SK-N-SH (cell line): ENCODE measurements at regions not wholly inside any gene's neighbourhood (a gene's known extent, or its start where the extent isn't known, plus 50 kb on each side); places are given as distances from the start of the nearest gene placed in this dataset.

ENCODE experiments used
- CTCF ChIA-PET: fragments of 300-600, 350-600 bp; formaldehyde crosslinking; extraction: SDS; loops from one replicate; lab custom pipeline; 2021; lab: Yijun Ruan, JAX
- POLR2A ChIA-PET: fragments of 350-600 bp; sonication (Branson Sonifier 250); formaldehyde crosslinking; extraction: SDS; loops from one replicate; lab custom pipeline; 2020; ENCODE audit warnings: antibody characterized with exemption, inconsistent platforms; lab: Yijun Ruan, JAX
- DNase-seq: peaks from one replicate; pipeline ENCODE4 v3.0.0; 2012
- H2AFZ ChIP-seq: fragments of 200-600 bp; sonication (generic); 2 replicates; pipeline ENCODE4 v1.8.1; 2016; ENCODE audit warnings: antibody characterized with exemption, mild to moderate bottlenecking, low read depth
- H3F3A ChIP-seq: fragments of 200-600 bp; sonication (generic); replicated peaks from 2 replicates; pipeline ENCODE3; 2016; ENCODE audit warnings: antibody characterized with exemption, mild to moderate bottlenecking; ENCODE audit not compliant: insufficient read depth
- H3K27ac ChIP-seq, 2 experiments: fragments of 200-500 bp in 1 of 2; fragments of 200-600 bp in 1 of 2; sonication (Bioruptor generic) in 1 of 2; sonication (generic), shearing (Covaris generic) in 1 of 2; 2 replicates each; pipeline versions ENCODE4 v1.5.1 to v1.6.1; 2014 to 2016; ENCODE audit warnings: low read depth in 2 of 2, inconsistent platforms in 1 of 2, low read length in 1 of 2, mild to moderate bottlenecking in 1 of 2, mixed read lengths in 1 of 2
- H3K27me3 ChIP-seq: fragments of 200-600 bp; sonication (generic), shearing (Covaris generic); 2 replicates; pipeline ENCODE4 v1.6.1; 2016; ENCODE audit warnings: mixed run types; ENCODE audit not compliant: insufficient read depth
- H3K36me3 ChIP-seq, 2 experiments: fragments of 200-500 bp in 1 of 2; fragments of 200-600 bp in 1 of 2; sonication (Bioruptor generic) in 1 of 2; sonication (generic) in 1 of 2; replicated peaks in 1 of 2; 2 replicates each; pipeline versions ENCODE3 to v1.5.1; 2014 to 2016; ENCODE audit warnings: low read length in 1 of 2, mild to moderate bottlenecking in 1 of 2; ENCODE audit not compliant: insufficient read depth in 2 of 2, control insufficient read depth in 1 of 2
- H3K4me1 ChIP-seq, 2 experiments: fragments of 200-500 bp in 1 of 2; fragments of 200-600 bp in 1 of 2; sonication (Bioruptor generic) in 1 of 2; sonication (generic), shearing (Covaris generic) in 1 of 2; 2 replicates each; pipeline versions ENCODE4 v1.5.1 to v1.6.1; 2014 to 2016; ENCODE audit warnings: low read depth in 1 of 2, low read length in 1 of 2, mixed run types in 1 of 2; ENCODE audit not compliant: insufficient read depth in 2 of 2, control insufficient read depth in 1 of 2
- H3K4me2 ChIP-seq: fragments of 200-600 bp; sonication (generic), shearing (Covaris generic); 2 replicates; pipeline ENCODE4 v1.6.1; 2017; ENCODE audit warnings: mixed run types
- H3K4me3 ChIP-seq, 2 experiments: fragments of 200-500 bp in 1 of 2; fragments of 200-600 bp in 1 of 2; sonication (Bioruptor generic) in 1 of 2; sonication (generic), shearing (Covaris generic) in 1 of 2; 2 replicates each; pipeline versions ENCODE4 v1.5.1 to v1.8.1; 2014 to 2016; ENCODE audit warnings: low read depth in 2 of 2, inconsistent platforms in 1 of 2, low read length in 1 of 2, mild to moderate bottlenecking in 1 of 2, mixed read lengths in 1 of 2, moderate library complexity in 1 of 2
- H3K79me2 ChIP-seq: fragments of 200-600 bp; sonication (generic); 2 replicates; pipeline ENCODE4 v1.8.1; 2017; ENCODE audit warnings: mild to moderate bottlenecking; ENCODE audit not compliant: insufficient read depth
- H3K9ac ChIP-seq: fragments of 200-600 bp; sonication (generic); 2 replicates; pipeline ENCODE4 v1.6.1; 2017; ENCODE audit warnings: mixed run types
- H3K9me2 ChIP-seq: fragments of 200-600 bp; sonication (generic); 2 replicates; pipeline ENCODE4 v1.6.1; 2017; ENCODE audit warnings: mixed run types
- H3K9me3 ChIP-seq: fragments of 200-600 bp; sonication (generic); 2 replicates; pipeline ENCODE4 v1.6.1; 2017; ENCODE audit warnings: mixed run types, mild to moderate bottlenecking, moderate library complexity
- H4K20me1 ChIP-seq: fragments of 200-600 bp; sonication (generic); 2 replicates; pipeline ENCODE4 v1.6.1; 2017; ENCODE audit warnings: mild to moderate bottlenecking, mixed run types; ENCODE audit not compliant: insufficient read depth
- ELF1 ChIP-seq: IDR thresholded peaks from 2 replicates; pipeline ENCODE4 v1.4.0; 2012
- EP300 ChIP-seq, 2 experiments: IDR thresholded peaks; 2 replicates each; pipeline versions ENCODE4 v1.4.0 to v1.6.1; 2012; ENCODE audit warnings: borderline replicate concordance in 1 of 2, low read depth in 1 of 2, low read length in 1 of 2
- GABPA ChIP-seq: IDR thresholded peaks from 2 replicates; pipeline ENCODE4 v1.4.0; 2012; ENCODE audit warnings: low read depth, mild to moderate bottlenecking
- GATA2 ChIP-seq: sonication (generic); formaldehyde crosslinking; IDR thresholded peaks from 2 replicates; pipeline ENCODE4 v1.5.0; 2020; ENCODE audit warnings: mild to moderate bottlenecking, missing genetic modification reagents
- JUND ChIP-seq: IDR thresholded peaks from 2 replicates; pipeline ENCODE4 v1.4.0; 2012
- MAX ChIP-seq: IDR thresholded peaks from 2 replicates; pipeline ENCODE4 v1.4.0; 2012; ENCODE audit warnings: low read depth
- MXI1 ChIP-seq: IDR thresholded peaks from 2 replicates; pipeline ENCODE4 v1.6.1; 2012; ENCODE audit warnings: mild to moderate bottlenecking, low read depth, low read length, improper control_type of control experiment
- NRF1 ChIP-seq: IDR thresholded peaks from 2 replicates; pipeline ENCODE4 v1.6.1; 2012; ENCODE audit warnings: low read depth, mild to moderate bottlenecking, low read length
- PBX3 ChIP-seq: IDR thresholded peaks from 2 replicates; pipeline ENCODE4; 2012
- POLR2AphosphoS5 ChIP-seq: IDR thresholded peaks from 2 replicates; pipeline ENCODE4 v1.6.1; 2012; ENCODE audit warnings: low read depth, low read length
- RAD21 ChIP-seq: IDR thresholded peaks from 2 replicates; pipeline ENCODE4 v1.6.1; 2012; ENCODE audit warnings: mild to moderate bottlenecking, low read length
- REST ChIP-seq: IDR thresholded peaks from 2 replicates; pipeline ENCODE4 v1.6.1; 2012; ENCODE audit warnings: mild to moderate bottlenecking, low read depth, low read length, moderate library complexity
- RFX5 ChIP-seq: IDR thresholded peaks from 2 replicates; pipeline ENCODE4 v1.6.1; 2012; ENCODE audit warnings: mild to moderate bottlenecking, improper control_type of control experiment, low read length
- RXRA ChIP-seq: IDR thresholded peaks from 2 replicates; pipeline ENCODE4 v1.4.0; 2012; ENCODE audit warnings: low read depth, mild to moderate bottlenecking, borderline replicate concordance
- TEAD4 ChIP-seq: IDR thresholded peaks from 2 replicates; pipeline ENCODE4 v1.4.0; 2012; ENCODE audit warnings: mild to moderate bottlenecking, borderline replicate concordance; ENCODE audit not compliant: insufficient read depth
- USF2 ChIP-seq: fragments of 150-350 bp; IDR thresholded peaks from 2 replicates; pipeline ENCODE4 v1.6.1; 2017; ENCODE audit warnings: antibody characterized with exemption, low read length, low read depth, borderline replicate concordance
- ZBTB33 ChIP-seq: IDR thresholded peaks from 2 replicates; pipeline ENCODE4 v1.4.0; 2012; ENCODE audit warnings: low read depth, borderline replicate concordance
- WGBS: methylation state at CpG from one replicate; pipeline ENCODE4 v1.1.6; 2017; ENCODE audit warnings: low lambda C conversion rate; 5-methylcytosine and 5-hydroxymethylcytosine counted together

- no peak for TF ChIP-seq REST
Observed at GRCh38 chr3:35422836-35423601, 216.3 kb upstream of the ARPP21 start (continued).

- no peaks in the 10 kb centered on the region for H3K79me2 ChIP-seq
- H3K9me3 ChIP-seq: no peaks in the 10 kb centered on the region
- ChIA-PET CTCF (no interaction called here), POLR2A (no interaction called here)
- H3F3A ChIP-seq: peaks cover 9% of the 10 kb centered on the region
- TF ChIP-seq GATA2 (CRISPR knock-in tag): no peak
- TF ChIP-seq TEAD4: no peak
- no peak for TF ChIP-seq POLR2AphosphoS5
- no peak for TF ChIP-seq MAX
- no peak for TF ChIP-seq NRF1
- no peak for TF ChIP-seq ELF1
- no peak for TF ChIP-seq RFX5
- TF ChIP-seq USF2: no peak
- no peak for TF ChIP-seq EP300 (IDR thresholded peaks at IDR 0.05; ENCODE audit: borderline replicate concordance in 1 of 2, low read depth in 1 of 2, low read length in 1 of 2)
- TF ChIP-seq MXI1: no peak
- TF ChIP-seq ZBTB33: no peak
- TF ChIP-seq RAD21: no peak
- no peak for TF ChIP-seq RXRA
- TF ChIP-seq JUND: no peak
- TF ChIP-seq PBX3: no peak
- TF ChIP-seq GABPA: no peak
- no peak for TF ChIP-seq REST
- TF ChIP-seq, all 33 proteins: peak for 0
- H3K27ac ChIP-seq: no peak overlapping the region
- 53% methylated on average over 3 of the region's 3 CpGs for WGBS
- H3K9ac ChIP-seq: no peak overlapping the region
- H2AFZ ChIP-seq: no peak overlapping the region
- H4K20me1 ChIP-seq: no peaks in the 10 kb centered on the region
- DNase-seq: no peak
- peaks cover 0 to 12% of the 10 kb centered on the region in 2 experiments; a peak in 1 of 4 replicates for H3K4me1 ChIP-seq
- H3K9me2 ChIP-seq: no peaks in the 10 kb centered on the region
- H3K36me3 ChIP-seq: no peaks in the 10 kb centered on the region
- H3K4me3 ChIP-seq: no peak overlapping the region
- H3K4me2 ChIP-seq: no peak overlapping the region
- H3K27me3 ChIP-seq: no peaks in the 10 kb centered on the region
Observed at GRCh38 chr3:35426366-35426958, 212.9 kb upstream of the ARPP21 start.
